Stimulated activated CD8-positive, alpha-beta memory T cell treated with anti-CD3 and anti-CD28 coated beads, Interleukin-15, amount 100 ng/mL, for 48 hours (primary cell): ENCODE measurements at regions not wholly inside any gene's neighbourhood (a gene's known extent, or its start where the extent isn't known, plus 50 kb on each side); places are given as distances from the start of the nearest gene placed in this dataset.
"Not testable (repeated sequence)": the region's sequence is repeated elsewhere in the genome, so short reads cannot be mapped to it uniquely, and the experiment has no call there.

Source experiments
- DNase-seq, 2 donors: peaks; one replicate each; pipeline ENCODE4 v3.0.0-alpha.2; 2020; ENCODE audit warnings: low read depth in 2 of 2

DNA sequence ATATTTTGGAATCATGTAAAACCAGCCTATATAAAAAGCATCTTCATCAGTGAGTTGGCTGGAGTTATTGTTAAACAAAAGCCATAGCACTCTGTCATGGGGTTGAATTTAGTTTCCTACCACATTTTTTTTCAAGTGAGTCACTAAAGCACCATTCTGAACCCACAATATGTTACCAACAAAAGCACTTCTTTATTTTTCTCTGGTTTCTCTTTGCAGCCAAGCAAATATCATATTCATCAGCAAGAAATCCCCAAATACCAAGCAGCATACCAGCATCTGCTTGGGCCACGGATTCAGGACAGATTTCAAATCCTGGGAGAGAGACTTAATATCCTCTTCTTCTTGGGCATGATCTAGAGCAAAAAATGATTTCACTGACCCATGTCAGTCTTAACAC is 441.4 kb downstream of the BCKDHB start:
- no peak for DNase-seq

DNA sequence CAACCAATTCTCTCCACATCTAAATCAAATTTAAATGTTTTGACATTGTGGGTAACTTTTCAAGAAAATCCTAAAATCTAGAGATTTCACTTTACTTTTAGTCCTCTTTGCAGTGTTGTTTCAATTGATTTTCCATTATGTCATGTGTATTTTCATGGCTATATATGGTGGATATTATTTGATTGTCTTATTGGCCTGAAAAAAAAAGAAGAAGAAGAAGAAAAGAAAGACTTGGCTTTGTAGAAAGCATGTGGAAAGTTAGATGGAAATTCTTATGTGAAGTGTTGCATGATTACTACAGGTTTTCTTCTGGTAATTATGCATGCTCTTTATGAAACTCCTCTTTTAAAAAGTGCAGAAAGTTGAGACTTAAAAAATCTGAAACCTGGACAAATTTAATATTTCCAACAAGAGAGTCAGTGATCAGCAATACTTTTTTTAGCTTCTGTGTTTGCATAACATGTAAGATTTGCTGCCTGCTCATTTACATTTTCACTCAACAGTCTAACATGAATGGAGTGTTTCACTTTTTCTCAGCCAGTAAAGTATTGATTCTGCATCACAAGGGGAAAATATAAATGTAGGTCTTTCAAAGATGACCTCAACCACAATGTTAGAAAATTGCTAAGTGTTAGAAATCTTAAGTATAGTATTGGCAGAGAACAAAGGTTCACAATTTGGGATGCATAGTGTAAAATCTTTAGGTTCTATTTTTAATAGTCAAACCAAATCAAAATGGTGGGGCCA is 438.7 kb downstream of the BCKDHB start:
- no peak for DNase-seq

DNA sequence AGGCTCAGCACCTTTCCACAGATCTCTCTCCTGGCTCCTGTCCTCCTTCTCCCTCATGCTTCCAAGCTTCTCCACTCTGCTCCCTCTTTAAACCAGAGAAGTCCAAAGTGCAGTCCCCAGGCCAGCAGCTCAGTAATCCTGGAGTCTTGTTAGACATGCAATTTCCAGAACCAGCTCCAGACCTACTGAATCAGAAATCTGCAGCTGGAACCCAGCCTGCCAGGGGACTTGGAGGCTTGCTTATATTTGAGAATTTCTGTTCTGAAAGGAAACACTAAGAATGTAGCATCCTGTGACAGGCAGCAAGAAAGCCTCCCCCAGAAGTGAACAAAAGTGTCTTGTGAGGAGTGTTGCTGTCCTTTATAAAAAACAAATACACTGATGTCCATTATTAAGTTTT is 438.1 kb downstream of the BCKDHB start:
- no peak for DNase-seq

DNA sequence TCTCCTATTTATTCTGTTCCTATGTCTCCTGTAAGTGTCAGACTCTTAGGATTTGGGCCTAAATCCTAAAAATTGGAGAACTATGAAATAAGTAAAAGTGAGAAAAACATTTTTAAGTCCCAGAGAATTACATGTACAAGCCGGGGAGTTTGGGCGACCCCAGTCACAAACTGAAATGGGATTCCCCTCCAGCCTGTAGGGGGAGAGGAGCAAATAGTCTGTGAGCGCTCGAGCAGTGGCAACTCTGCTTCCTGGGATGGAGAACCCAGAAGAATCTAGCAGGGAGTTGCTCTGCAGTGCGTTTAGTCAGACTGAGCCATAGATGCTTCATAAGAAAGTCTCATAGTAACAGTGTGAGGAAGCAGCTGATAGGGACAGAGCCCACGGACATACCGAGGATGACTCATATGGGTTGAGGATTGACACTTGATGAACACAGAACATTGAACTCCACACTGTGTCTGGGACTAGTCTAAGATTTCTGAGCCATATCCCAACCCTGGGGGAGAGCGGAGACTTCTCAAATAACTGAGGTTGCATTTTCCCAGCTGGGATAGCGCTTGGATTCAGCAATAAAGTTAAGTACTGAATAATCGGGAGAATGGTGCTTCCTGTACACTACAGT is 437.2 kb downstream of the BCKDHB start:
- no peak for DNase-seq

DNA sequence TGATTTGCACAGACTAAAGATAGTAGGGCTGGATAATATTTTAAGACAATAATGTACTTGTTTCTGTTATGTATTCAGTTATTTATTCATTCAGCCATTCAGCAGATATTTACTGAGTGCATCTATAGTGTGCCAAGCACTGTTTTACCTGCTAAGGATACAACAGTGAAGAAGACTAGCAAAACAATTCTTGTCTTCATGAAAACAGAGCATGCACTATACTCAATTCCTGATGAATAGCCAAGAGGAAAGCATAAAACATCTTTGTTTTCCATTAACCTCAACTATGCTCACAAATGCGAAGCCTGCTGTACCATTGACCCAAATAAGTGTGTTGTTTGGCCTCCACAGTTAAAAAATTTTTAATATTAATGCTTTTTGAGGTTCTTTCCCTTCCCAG is 436.7 kb downstream of the BCKDHB start:
- no peak for DNase-seq

DNA sequence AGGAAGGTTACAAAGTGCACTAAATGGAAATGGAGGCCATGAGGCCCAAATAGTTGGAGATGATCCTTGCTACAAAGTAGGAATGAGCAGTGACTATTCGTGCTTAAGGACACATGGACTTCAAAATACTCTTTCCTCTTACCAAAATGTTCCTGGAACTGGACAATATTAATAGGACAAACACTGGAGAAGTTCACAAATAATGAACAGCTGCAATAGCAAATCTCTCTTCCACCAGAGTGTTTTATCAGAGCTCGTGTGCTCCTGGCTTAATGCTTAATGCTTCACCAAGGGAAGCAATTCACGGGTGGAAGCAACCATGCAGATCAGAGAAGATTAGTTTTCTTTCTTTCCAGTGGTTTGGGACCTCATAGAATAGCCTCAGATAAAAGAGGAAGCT is 435.4 kb downstream of the BCKDHB start:
- no peak for DNase-seq

DNA sequence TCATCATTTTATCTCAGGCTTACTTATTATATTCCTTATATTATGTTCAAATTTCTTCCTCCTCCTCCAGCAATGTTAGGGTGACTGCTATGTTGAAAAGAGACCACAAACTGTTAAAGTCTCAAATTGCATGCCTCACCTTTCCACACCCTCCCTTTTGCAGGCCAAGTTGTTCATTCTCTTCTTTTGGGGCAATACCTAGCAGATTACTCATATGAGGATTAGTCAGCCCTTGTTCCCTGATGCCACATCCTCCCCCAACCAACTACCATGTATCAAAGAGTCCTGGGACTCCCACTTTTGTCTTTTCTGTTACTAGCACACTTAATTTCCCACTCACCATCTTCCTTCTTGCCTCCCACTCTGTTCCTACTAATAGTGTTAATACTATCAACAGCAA is 434.7 kb downstream of the BCKDHB start:
- no peak for DNase-seq

DNA sequence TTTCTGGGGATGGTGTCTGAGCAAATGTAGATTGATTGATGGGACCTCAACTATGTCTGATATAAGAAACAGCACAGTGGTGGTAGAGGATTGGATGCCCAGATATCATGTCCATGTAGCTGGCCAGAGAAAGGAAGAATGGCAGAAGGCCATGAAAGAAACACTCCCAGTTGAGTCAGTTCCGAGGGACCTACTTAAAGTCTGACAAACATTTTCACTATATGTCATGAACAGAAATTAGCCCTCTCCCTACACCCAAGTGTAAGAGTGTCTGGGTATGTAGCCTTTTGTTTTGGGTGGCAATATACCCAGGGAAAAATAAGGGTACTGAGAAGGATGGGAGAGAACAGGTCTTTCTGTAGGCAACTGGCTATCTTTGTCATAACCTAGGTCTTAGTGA is 434.2 kb downstream of the BCKDHB start:
- DNase-seq: no peak

DNA sequence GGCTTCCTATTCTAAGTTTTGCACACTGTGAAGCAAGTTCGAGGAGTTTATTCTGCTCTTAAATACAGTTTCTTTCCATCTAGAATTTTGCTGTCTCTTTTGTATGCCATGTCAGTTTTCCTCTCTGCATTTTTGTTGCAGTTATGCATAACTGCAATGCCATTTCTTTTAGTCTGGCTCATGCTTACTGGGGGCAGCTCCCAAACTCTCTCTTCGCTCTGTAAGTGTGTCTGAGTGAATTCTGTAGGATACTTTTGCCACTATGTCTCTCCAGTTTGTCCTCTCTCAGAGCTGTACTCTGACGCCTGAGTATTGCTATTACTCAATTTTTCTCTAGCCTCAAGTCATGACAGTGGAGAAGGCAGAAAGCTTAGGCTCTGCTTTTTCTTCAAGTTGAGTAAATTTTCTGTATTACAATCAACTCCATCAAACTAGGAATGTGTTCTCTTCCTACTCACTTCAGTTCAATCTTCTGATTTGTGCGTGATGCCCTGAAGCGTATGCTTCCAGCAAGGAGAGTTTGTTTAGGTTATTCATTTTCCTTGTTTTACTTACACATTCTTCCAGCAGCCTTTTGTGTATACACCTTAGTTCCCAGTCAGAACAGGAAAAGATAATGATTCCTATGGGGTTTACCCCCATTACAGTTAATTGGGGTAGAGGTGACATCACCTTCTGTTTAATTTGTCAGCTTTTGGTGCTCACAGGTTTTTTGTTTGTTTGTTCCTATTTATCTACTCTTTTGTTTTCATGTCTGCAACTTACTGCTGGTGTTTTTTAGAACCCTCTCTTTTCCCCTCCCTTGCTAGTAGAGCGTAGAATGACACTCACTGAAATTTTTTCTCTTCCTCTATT is 430.9 kb downstream of the BCKDHB start:
- DNase-seq: no peak

DNA sequence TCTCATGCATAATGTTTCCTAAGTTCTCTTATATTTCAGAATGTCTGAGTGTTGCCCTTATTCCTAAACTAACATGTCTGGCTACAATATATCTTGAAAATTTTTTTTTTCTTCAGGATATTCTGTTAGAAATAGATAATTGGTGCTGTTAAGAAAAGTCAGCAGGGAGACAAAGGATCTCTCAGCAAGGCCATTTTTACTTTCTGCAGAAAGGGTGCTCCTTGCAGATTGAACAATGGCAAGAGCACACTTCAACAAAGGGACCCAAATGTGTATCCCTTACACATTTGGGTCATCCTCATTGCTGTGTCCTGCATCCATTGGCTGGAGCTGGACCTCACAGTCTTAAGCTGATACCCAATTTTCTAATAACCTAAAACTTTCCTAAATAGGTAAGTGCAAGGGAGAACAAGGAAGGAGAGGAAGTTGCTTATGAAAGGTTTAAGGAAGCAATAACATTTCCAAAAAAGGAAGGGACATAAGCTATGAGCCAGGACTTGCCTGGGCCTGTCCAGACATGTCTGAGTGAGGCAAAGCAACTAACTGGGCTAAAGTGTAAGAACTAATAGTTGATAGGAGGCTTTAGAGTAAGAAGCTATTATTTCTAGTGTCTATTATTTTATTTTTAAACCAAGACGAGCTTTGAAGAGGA is 429.6 kb downstream of the BCKDHB start:
- DNase-seq: no peak

DNA sequence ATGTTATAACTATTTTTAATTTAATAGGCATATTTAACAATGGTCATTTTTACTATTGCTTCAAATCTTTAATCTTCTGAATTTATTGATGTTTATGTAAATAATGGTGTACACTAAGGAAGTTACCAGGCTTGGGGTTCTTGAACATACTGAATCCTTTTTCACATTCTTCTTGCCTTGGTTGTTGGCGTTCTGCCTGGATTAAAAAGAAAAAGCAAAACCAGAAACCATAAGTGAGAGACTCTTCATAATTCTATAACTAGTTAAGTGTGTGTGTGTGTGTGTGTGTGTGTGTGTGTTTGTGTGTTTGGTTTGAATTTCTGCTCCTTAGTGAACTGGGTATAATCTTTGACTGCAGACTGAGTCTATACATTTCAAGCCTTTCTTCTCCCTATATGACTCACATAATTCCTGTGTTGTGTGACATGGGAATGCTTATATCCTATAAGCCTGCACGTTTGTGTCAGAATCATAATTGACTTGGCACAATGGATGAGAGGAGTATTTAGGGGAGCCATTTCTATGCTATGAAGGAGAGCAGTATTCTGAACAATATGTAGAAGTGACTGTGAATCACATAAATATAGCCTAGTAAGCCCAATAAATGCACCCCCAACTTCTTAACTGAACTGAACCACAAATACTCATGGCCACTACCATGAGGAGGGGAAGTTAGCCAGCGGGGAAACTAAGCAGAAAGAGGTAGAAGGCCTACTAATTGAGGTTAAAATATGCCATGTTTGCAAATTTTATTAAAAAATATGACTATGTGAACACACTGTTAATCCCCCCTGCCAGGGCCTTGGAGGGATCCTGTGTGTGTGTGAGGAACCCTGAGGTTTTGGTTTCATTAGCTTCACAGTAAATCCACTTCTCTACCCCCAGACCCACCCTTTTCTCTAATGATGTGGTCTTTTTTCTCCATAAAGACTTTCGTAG is 425.5 kb downstream of the BCKDHB start:
- DNase-seq: no peak

DNA sequence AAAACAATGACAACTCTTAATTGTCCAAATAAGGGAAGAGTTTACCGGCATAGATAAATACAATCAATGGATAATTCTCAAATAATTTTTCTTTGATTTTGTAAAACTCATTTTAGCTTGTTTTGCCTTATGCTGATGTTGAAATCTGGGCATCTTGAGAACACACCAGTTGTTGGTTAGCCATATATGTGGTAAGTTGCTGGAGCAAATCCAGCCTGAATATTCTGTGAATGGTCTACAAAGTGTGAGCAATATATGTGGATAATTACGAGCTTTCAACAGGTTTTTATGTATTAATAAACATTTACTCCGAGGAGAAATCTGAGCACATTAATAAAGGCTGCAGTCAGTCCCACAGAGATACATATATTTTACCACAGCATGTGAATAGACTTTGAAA is 423.6 kb downstream of the BCKDHB start:
- DNase-seq: no peak

DNA sequence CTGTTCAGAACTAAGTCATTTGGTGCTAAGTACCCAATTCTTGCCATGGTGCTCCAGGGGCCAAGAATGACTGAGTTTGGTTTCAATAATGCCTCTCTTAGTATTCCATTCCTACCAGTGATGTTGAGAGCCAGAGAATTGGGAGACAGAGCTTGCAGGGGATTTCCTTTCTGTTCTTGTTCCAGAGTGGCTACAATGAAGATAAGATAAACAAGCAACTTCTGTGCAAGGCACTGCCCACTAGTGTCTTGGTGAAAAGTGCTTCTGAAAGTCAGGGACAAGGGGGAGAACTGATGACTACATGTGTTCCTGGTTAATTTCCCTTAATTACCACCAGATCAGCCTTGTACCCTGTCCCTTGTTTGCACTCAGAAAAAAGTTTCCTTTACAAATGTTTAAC is 421.6 kb downstream of the BCKDHB start:
- DNase-seq: no peak

DNA sequence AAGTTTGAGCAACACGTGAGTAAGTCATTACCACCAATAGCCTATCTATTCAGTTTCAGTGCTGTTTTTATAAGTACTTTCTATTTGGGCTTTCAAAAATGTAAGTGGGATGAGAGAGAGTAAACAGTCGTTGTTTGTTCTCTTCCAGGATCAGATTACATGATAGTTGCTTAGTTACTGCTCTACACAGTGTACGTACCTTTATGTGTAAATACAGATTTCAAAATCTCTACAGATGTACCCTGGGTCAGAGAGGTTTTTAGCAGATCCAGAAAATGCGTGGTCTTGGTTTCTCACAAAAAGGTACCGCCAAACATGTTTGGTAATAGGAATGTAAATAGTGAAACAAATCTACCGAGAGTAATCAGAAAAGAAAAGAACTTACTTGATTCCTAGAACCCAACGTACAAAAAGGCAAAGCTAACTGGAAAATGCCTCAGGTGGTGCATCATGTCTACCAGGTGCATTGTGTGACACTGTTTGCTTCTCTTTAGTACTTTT is 421.1 kb downstream of the BCKDHB start:
- no peak for DNase-seq

DNA sequence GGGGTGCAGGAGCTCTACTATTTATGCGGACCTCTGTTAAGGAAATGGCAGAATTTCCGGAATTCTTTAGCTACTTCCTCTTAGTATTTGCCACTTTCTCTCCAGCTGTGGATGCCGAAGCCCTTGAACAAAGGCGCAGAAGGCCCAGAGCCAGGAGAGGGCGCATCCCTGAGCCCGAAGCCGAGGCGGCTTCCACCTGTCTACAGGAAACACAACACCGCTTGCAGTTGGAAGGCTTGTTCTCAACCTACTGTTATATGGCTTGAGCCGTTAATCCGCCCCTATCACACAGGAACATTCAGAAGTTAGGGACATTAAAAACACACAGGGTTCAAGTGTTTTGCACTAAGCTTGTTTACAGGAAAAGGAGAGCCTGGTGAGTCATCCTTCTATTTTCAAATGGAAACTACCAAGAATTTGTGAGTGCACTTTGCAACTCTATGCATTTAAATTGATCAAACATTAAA is 417.1 kb downstream of the BCKDHB start:
- no peak for DNase-seq

DNA sequence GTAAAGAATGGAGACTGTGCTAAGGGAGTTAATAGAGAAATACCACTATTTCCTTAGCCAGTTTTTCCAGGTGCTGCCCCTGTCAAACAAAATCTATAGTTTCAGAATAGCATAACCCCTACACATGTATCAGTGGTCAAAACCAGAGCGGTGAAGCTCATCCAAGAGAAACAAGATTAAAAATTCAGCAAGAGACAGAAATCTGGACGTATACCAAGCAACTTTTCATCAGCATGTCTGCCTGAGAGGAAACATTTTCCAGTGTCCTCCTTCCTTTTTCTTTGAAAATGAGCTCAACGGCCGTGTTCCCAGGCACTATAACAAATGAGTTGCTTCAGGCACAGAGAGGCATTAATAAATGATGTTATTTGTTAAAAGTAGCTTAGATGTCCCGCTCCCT is 416.5 kb downstream of the BCKDHB start:
- DNase-seq: no peak

DNA sequence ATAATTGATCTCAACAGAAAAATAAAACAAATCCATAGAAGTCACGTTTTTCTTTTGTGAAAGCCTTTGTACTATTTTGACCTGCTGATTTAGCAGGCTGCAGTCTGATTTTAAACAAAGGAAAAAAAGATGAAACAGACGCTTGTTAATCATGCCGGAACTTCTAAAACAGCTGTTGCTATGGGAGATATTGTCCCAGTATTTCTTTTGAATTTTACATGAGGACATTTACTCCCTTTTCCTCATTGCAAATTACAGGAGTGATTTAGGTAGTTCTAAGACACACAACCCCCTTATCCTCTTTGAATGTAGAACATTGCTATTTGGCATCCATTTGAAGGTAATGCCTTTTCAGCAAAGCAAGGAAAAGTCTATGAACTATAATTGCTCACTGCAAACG is 416.1 kb downstream of the BCKDHB start:
- DNase-seq: no peak

DNA sequence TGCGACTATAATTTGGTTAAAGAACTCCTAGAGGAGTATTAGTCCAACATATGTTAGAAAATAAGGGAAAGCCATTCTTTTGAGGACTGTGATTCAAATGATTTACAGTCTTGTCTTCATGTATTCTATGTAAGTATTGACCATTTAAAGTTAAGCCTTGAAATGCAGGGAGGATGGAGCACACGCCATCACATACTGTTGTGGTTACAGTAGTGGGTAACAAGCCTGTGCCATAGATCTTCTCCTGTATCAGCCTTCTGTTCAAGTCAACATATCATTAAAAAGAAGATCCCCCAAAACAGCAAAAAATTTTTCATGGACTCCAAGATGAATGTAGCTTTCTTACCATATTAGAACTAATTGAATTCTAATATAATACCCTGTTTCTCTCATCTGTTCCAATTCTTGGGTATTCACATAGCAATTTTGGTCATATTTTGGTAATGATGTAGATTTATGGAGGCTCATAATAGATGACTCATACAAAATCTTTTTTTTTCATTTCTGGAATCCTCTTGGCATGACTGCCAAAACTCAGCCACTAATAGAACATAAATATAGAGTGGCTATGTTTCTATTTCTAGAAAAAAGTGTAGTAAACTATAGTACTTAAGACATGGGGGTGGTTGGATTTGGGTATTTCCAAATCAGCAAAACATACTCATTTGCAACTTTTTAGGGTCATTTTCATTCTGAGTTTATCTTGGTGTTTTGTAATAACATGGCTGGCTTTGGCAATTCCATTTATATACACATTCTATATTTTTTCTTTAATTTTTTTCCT is 413.5 kb downstream of the BCKDHB start:
- no peak for DNase-seq

DNA sequence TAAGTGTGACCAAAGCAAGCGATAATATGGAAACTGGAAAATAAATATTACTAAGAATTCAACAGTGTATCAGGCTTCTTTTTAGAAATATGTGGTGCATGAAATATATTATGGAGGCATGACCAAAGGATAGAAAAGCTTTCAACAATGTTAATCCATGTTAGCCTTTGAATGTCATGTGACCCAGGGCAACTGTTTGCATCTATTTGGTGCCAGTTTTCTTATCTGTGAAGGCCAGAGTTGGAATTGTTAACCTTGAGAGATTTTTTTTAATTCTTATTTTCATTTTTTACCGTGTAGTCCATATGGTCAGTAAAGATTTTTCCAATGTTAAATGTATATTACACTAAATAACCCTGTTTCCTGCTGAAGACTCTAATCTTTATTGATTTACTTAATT is 411.1 kb downstream of the BCKDHB start:
- DNase-seq: no peak

DNA sequence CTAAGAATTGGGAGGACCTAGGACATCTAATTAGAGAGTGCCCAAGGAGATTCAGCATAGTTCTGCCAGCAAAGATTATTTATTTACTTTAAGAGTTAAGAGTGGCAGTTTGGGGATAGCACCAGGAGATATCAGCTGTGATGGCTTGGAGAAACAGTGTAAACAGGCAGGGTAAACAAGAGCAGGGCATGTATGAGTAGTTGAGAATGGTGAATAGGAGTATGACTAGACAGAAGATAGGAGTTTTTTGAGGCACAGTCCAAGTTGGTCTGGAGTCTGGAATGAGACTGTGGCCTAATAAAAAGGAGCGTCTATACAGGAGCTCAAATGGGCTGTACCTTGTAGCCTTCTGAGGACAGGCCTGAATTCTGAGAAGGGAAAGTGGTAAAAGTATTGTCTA is 404.1 kb downstream of the BCKDHB start:
- DNase-seq: not testable (repeated sequence)
